Heart left ventricle (tissue), 13 donors: ENCODE measurements at regions not wholly inside any gene's neighbourhood (a gene's known extent, or its start where the extent isn't known, plus 50 kb on each side); places are given as distances from the start of the nearest gene placed in this dataset.

Source experiments
- POLR2A ChIP-seq, 2 donors: fragments of 450-650 bp; IDR thresholded peaks; one replicate each; pipeline ENCODE4 v1.6.1; 2017; ENCODE audit warnings: antibody characterized with exemption in 2 of 2, mild to moderate bottlenecking in 2 of 2, moderate library complexity in 2 of 2
- TF ChIP-seq, protein P1 (sequence below), 12 donors: fragments of 200-600 bp; sonication (generic) in 4 of 12; IDR thresholded peaks; one replicate each; pipeline versions ENCODE4 v1.5.0 to v1.8.0; 2018 to 2022; ENCODE audit warnings: antibody characterized with exemption in 12 of 12, mild to moderate bottlenecking in 5 of 12
- donor health status: ischemic (EF 13 %, LVEDD 7.1; RV severe dilation, severe dysfunction).
- donor health status: DM: no; HTN: yes; CAD: no.
- donor health status: DM: no; HTN: no; CAD: no.
- donor health status: ischemic (EF 25% LVEDD 6.9; RV normal size, moderate dysfunction).
- donor health status: ischemic (EF 25% LVEDD 5.7; RV mildly dilated, moderate dysfunction).
- donor health status: ischemic (EF 35%, LVEDD 5.7; RV mildly dilated, moderate dysfunction).
- donor health status: nonischemic (EF 11% LVEDD 7.7; RV severe dilation, severe dysfunction).
- donor health status: DM: yes; HTN: yes; CAD: no.
- donor health status: PGD.
- donor health status: ischemic (EF 29% LVEDD 5.4; RV normal size, mild dysfunction).
- donor health status: nonischemic (EF 23%, LVEDD 6.1; RV moderate dilation, normal function).

DNA sequence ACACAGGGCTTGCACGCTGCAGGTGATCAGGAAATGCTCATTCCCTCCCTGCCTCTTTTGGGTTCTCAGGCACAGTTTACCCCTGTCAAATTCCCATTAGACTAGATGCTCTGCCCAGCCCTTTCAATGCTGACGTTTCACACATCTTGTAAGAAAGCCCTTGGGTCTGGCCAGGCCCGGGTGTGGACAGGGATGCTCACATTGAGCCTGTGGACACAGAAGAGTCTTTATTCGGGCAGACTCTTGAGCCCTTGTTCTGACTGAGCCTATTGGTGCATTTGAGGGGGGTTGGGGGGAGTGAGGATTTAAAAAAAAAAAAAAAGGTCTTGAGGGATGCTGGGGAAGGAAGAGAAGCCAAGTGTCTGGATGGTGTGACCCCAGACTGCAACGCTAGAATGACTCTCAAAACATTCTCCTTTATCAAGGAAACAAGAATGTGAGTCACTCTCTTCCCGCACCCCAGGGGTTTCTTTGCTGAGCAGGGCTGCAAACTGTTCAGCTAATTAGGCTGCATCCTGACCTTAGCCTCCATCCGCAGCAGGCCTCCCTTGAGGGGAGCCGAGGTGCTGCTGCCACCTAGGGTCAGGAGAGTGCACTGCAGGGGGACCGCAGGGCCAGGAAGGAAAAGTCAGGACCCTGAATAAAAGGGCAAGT is 53.6 kb upstream of the TMEM72 start:
- TF ChIP-seq, protein P1, sequence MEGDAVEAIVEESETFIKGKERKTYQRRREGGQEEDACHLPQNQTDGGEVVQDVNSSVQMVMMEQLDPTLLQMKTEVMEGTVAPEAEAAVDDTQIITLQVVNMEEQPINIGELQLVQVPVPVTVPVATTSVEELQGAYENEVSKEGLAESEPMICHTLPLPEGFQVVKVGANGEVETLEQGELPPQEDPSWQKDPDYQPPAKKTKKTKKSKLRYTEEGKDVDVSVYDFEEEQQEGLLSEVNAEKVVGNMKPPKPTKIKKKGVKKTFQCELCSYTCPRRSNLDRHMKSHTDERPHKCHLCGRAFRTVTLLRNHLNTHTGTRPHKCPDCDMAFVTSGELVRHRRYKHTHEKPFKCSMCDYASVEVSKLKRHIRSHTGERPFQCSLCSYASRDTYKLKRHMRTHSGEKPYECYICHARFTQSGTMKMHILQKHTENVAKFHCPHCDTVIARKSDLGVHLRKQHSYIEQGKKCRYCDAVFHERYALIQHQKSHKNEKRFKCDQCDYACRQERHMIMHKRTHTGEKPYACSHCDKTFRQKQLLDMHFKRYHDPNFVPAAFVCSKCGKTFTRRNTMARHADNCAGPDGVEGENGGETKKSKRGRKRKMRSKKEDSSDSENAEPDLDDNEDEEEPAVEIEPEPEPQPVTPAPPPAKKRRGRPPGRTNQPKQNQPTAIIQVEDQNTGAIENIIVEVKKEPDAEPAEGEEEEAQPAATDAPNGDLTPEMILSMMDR (IDR thresholded peaks at IDR 0.05): peak; percentile 96 to 100 (median 98)
- TF ChIP-seq POLR2A (IDR thresholded peaks at IDR 0.05): no peak
